ENCODE measurements at regions not wholly inside any gene's neighbourhood (a gene's known extent, or its start where the extent isn't known, plus 50 kb on each side); places are given as distances from the start of the nearest gene placed in this dataset.

DNA sequence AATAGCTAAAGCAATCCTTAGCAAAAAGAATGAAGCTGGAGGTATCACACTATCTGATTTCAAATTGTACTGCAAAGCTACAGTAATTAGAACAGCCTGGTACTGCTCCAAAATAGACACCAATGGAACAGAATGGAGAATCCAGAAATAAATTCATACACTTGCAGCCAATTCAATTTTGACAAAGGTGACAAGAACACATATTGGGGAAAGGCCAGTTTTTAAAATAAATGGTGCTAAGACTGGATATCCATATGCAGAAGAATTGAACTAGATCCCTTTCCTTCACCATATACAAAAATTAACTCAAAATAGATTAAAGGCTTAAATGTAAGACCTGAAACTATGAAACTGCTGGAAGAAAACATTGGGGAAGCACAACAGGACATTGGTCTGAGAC, 748.5 kb downstream of the DNAJB9 start:
- no peaks in the 10 kb centered on the region for H3K9me3 ChIP-seq
- intact Hi-C loops (cut with DNase I; ENCODE audit: low total_unique reads) = no loop called here
- H3K36me3 ChIP-seq = no peaks in the 10 kb centered on the region
- no peak overlapping the region for H3K27ac ChIP-seq
- TF ChIP-seq, protein P1, sequence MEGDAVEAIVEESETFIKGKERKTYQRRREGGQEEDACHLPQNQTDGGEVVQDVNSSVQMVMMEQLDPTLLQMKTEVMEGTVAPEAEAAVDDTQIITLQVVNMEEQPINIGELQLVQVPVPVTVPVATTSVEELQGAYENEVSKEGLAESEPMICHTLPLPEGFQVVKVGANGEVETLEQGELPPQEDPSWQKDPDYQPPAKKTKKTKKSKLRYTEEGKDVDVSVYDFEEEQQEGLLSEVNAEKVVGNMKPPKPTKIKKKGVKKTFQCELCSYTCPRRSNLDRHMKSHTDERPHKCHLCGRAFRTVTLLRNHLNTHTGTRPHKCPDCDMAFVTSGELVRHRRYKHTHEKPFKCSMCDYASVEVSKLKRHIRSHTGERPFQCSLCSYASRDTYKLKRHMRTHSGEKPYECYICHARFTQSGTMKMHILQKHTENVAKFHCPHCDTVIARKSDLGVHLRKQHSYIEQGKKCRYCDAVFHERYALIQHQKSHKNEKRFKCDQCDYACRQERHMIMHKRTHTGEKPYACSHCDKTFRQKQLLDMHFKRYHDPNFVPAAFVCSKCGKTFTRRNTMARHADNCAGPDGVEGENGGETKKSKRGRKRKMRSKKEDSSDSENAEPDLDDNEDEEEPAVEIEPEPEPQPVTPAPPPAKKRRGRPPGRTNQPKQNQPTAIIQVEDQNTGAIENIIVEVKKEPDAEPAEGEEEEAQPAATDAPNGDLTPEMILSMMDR (IDR thresholded peaks at IDR 0.05) = no peak
- H3K27me3 ChIP-seq = no peaks in the 10 kb centered on the region
- DNase-seq = no peak
- H3K4me1 ChIP-seq = no peaks in the 10 kb centered on the region
- no peak overlapping the region for H3K4me3 ChIP-seq

DNA sequence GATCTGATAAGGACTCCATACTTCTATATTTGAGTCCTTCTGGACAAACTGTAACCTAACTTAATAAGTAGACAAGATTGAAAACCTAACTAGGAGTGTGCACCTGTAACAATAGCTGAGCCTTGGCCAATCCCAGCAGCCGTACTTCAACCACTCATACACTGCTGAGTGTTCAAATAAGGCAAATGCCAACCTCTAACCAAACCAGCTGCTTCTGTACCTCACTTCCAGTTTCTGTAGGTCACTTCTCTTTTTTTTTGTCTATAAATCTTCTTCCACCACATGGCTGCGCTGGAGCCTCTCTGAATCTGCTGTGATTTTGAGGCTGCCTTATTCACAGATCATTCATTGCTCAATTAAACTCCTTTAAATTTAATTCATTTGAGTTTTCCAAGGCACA, 753.2 kb downstream of the DNAJB9 start:
- intact Hi-C loops (cut with DNase I; ENCODE audit: low total_unique reads) = no loop called here
- Histone ChIP-seq H3K27ac (no peak overlapping the region), H3K9me3 (no peaks in the 10 kb centered on the region), H3K4me3 (no peak overlapping the region), H3K36me3 (no peaks in the 10 kb centered on the region), H3K4me1 (no peaks in the 10 kb centered on the region), H3K27me3 (no peaks in the 10 kb centered on the region)
- TF ChIP-seq, protein P1 (IDR thresholded peaks at IDR 0.05) = no peak
- no peak for DNase-seq

DNA sequence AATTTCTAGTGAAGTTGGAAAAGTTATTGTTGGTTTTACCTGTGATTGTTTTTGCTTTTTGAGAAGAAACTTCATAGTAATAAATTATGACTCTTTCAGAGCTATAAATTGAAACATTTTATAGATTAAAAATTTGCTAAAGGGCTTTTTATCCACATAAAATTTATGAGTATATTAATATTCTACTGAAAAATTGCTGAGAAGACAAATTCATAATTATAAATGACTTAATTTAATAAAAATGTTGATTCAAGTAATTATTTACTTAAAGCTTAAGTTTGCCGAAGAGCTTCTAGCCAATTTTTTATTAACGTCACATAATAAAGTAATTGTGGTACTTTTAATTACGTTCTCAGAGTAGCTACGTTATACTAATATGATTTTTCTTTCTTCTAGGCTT, 761.7 kb downstream of the DNAJB9 start:
- Histone ChIP-seq H3K27ac (no peak overlapping the region), H3K36me3 (no peaks in the 10 kb centered on the region), H3K4me1 (no peaks in the 10 kb centered on the region), H3K27me3 (no peaks in the 10 kb centered on the region), H3K4me3 (no peak overlapping the region), H3K9me3 (no peaks in the 10 kb centered on the region)
- DNase-seq = no peak
- TF ChIP-seq, protein P1 (IDR thresholded peaks at IDR 0.05) = no peak
- intact Hi-C loops (cut with DNase I; ENCODE audit: low total_unique reads) = no loop called here

DNA sequence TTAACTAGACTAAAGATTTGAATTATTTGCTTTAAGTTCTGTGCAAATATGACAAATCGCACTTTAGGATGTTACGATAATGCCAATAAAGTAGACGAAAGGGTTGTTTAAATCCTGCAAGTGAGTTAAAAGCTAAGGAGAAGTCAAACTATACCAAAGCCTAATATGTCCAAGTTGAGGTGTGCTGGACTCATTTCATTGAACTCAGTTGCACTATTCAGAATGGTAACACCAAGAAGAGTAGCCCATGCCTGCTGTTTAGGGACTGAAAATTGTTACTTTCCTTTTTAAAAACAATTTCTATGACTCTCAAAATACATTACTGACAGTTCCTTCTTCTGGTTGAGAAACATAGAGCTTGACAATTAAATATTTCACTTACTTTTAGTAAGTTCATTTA, 766.3 kb downstream of the DNAJB9 start:
- Histone ChIP-seq H3K27me3 (no peaks in the 10 kb centered on the region), H3K36me3 (no peaks in the 10 kb centered on the region), H3K9me3 (no peaks in the 10 kb centered on the region), H3K27ac (no peak overlapping the region), H3K4me3 (no peak overlapping the region), H3K4me1 (no peaks in the 10 kb centered on the region)
- TF ChIP-seq, protein P1 (IDR thresholded peaks at IDR 0.05) = no peak
- no peak for DNase-seq
- intact Hi-C loops (cut with DNase I; ENCODE audit: low total_unique reads) = no loop called here

DNA sequence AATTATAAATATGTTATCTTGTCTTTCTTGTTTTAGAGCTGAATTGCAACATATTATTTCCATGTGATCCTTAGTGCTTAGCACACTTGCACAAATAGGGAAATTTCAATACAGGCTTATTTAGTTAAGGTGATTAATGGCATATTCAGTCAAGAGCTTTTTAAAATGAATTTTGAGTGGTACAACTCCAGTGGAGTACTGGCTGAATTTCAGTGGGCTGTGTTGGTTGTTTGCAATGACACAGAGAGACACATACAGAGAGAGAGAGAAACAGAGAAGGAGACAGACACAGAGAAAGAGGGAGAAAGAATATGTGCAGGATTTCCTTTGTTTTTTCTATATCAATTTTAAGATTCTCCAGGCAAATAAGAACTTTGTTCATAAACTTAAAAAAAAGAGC, 766.9 kb downstream of the DNAJB9 start:
- Histone ChIP-seq H3K36me3 (no peaks in the 10 kb centered on the region), H3K27ac (no peak overlapping the region), H3K9me3 (no peaks in the 10 kb centered on the region), H3K27me3 (no peaks in the 10 kb centered on the region), H3K4me1 (no peaks in the 10 kb centered on the region), H3K4me3 (no peak overlapping the region)
- TF ChIP-seq, protein P1 (IDR thresholded peaks at IDR 0.05) = no peak
- intact Hi-C loops (cut with DNase I; ENCODE audit: low total_unique reads) = no loop called here
- no peak for DNase-seq

DNA sequence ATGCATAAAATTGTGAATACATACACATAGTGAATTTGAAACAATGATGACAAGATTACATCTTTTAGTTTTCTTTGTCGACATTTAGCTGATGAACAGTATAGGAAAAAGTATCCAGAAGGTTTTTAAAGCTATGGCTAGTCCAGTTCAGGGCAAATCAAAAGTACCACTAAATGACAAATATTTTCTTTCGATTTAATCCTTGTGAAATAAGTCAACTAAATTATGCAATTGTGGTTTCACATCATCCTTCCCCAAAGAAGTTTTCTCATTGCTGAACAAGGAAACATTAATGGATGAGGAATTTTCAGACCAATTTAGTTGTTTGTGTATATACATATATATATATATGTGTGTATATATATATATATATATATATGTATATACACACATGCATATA, 774.0 kb downstream of the DNAJB9 start:
- H3K36me3 ChIP-seq = no peaks in the 10 kb centered on the region
- intact Hi-C loops (cut with DNase I; ENCODE audit: low total_unique reads) = no loop called here
- TF ChIP-seq, protein P1 (IDR thresholded peaks at IDR 0.05) = no peak
- H3K4me3 ChIP-seq = no peak overlapping the region
- no peaks in the 10 kb centered on the region for H3K27me3 ChIP-seq
- no peaks in the 10 kb centered on the region for H3K4me1 ChIP-seq
- no peak for DNase-seq
- no peaks in the 10 kb centered on the region for H3K9me3 ChIP-seq
- no peak overlapping the region for H3K27ac ChIP-seq

Data from tibial artery (tissue), 4 donors.